Heart right ventricle (tissue), 16 donors: ENCODE measurements at regions not wholly inside any gene's neighbourhood (a gene's known extent, or its start where the extent isn't known, plus 50 kb on each side); places are given as distances from the start of the nearest gene placed in this dataset.

Experiments used
- ATAC-seq, 8 donors: fragments of 200-7000 bp; cut with Tn5 transposase; one replicate each; pipeline ENCODE4 v1.9.1; 2020; ENCODE audit warnings: mild to moderate bottlenecking in 8 of 8, moderate library complexity in 8 of 8, moderate number of reproducible peaks in 1 of 8
- DNase-seq, 2 donors: peaks; one replicate each; pipeline ENCODE4 v3.0.0-alpha.2; 2020
- H3K27ac ChIP-seq, 10 donors: fragments of 200-600 bp; sonication (generic) in 2 of 10; one replicate each; pipeline versions ENCODE4 v1.5.0 to v1.8.0; 2020 to 2022; ENCODE audit warnings: mild to moderate bottlenecking in 3 of 10
- H3K27me3 ChIP-seq, 7 donors: fragments of 200-600 bp; one replicate each; pipeline ENCODE4 v1.8.0; 2021 to 2022; ENCODE audit warnings: mild to moderate bottlenecking in 2 of 7
- H3K36me3 ChIP-seq, 9 donors: fragments of 200-600 bp; sonication (generic) in 1 of 9; one replicate each; pipeline versions ENCODE4 v1.5.0 to v1.8.0; 2020 to 2022; ENCODE audit warnings: mild to moderate bottlenecking in 2 of 9
- H3K4me1 ChIP-seq, 9 donors: fragments of 200-600 bp; sonication (generic) in 1 of 9; one replicate each; pipeline versions ENCODE4 v1.5.0 to v1.8.0; 2020 to 2022; ENCODE audit warnings: mild to moderate bottlenecking in 4 of 9
- H3K4me3 ChIP-seq, 10 donors: fragments of 200-600 bp; sonication (generic) in 2 of 10; one replicate each; pipeline versions ENCODE4 v1.5.0 to v1.8.0; 2020 to 2022; ENCODE audit warnings: mild to moderate bottlenecking in 7 of 10, moderate library complexity in 2 of 10
- H3K9me3 ChIP-seq, 11 donors: fragments of 200-600 bp in 10 of 11; sonication (generic) in 2 of 11; one replicate each; pipeline versions ENCODE4 v1.5.0 to v1.8.0; 2013 to 2022; ENCODE audit warnings: mild to moderate bottlenecking in 2 of 11, control low read depth in 1 of 11, moderate library complexity in 1 of 11
- WGBS, 2 donors: extraction: QIAGEN DNeasy Blood & Tissue Kit; methylation state at CpG; one replicate each; pipeline ENCODE4 v1.1.7; 2013; ENCODE audit warnings: inconsistent platforms in 1 of 2; 5-methylcytosine and 5-hydroxymethylcytosine counted together
- intact Hi-C, 10 donors: fragments of 100-400 bp; cut with DNase I; formaldehyde crosslinking; loops; one replicate each; pipeline versions ENCODE4 v1.11.1 to v1.14.2; 2022
- TF ChIP-seq, protein P1 (sequence below), 9 donors: fragments of 200-600 bp; sonication (generic) in 2 of 9; IDR thresholded peaks; one replicate each; pipeline versions ENCODE4 v1.5.0 to v1.8.0; 2021 to 2022; ENCODE audit warnings: antibody characterized with exemption in 9 of 9, mild to moderate bottlenecking in 5 of 9, moderate library complexity in 1 of 9
- donor health status: Arrhythmogenic right ventricular cardiomyopathy.
- donor health status: ischemic (EF 13 %, LVEDD 7.1; RV severe dilation, severe dysfunction).
- donor health status: healthy with polysubstance abuse.
- donor health status: DM: no; HTN: yes; CAD: no.
- donor health status: DM: no; HTN: no; CAD: no.
- donor health status: ischemic (EF 25% LVEDD 6.9; RV normal size, moderate dysfunction).
- donor health status: ischemic (EF 25% LVEDD 5.7; RV mildly dilated, moderate dysfunction).
- donor health status: healthy.
- donor health status: DM: yes; HTN: yes; CAD: no.
- donor health status: Ischemic cardiomyopathy.
- donor health status: ischemic (EF 35%, LVEDD 5.7; RV mildly dilated, moderate dysfunction).
- donor health status: nonischemic (EF 11% LVEDD 7.7; RV severe dilation, severe dysfunction).
- donor health status: DM: yes; HTN: yes; CAD: no.
- donor health status: PGD.
- donor health status: ischemic (EF 29% LVEDD 5.4; RV normal size, mild dysfunction).
- donor health status: nonischemic (EF 23%, LVEDD 6.1; RV moderate dilation, normal function).

DNA sequence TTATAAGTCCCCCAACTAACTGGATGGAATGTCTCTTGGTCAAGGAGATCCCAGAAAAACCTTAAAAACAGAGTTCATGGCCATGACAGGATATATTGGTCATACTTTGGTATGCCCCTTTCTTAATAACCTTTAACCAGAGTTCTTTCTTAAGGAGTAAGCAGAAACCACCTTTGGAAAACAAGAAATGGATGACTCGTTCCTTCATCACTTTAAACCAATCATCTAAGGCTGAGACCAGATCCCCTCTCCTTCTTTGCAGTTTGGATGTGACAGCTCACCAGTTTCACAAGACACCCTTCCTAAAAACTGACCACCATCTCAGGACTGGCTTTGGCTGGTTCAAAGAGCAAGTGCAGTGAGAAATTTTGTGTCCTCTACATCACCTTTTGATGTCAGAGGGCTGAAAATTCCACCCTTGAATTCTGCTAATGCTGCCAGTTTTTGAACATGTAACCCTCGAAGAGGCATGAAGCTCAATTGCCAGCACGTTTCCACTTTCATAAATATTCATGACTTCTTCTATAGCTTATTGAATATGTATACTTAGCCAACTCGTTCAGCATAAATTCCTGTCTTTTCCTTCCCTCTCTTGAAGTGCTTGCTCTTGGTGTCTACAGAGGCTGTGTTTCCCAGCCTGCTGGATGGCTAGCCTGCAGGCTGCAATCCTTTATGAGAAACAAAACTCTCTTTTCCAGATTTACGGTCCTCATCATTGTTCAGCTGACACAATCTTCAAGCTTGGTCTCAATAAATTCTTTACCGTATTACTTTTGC lies 1323.5 kb upstream of the TMEFF2 start:
- WGBS, 2 donors, result 68 to 77% methylated on average over 6 of the region's 6 CpGs

DNA sequence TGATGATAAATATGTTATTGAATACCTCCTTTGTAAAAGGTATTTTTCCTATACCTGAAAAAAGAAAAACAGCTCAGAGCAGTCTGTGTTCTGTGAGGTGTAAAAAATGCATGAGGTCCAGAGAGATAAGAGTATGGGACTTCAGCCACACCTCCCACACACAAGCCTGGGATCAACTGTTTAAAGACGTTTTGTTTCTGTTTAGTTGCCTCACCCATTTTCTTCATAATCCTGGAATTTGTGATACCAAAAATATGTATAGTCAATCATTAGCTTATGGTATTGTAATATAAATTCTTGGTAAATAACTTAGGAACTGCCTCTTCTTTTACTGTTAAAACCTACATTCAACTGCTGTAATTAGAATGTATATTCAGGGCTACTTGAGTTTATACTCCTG lies 1322.9 kb upstream of the TMEFF2 start:
- H3K4me3 ChIP-seq, result no peak overlapping the region
- no peaks in the 10 kb centered on the region for H3K36me3 ChIP-seq
- 46 to 59% methylated on average over 1 of the region's 1 CpG for WGBS, 2 donors
- no peak for ATAC-seq
- TF ChIP-seq, protein P1, sequence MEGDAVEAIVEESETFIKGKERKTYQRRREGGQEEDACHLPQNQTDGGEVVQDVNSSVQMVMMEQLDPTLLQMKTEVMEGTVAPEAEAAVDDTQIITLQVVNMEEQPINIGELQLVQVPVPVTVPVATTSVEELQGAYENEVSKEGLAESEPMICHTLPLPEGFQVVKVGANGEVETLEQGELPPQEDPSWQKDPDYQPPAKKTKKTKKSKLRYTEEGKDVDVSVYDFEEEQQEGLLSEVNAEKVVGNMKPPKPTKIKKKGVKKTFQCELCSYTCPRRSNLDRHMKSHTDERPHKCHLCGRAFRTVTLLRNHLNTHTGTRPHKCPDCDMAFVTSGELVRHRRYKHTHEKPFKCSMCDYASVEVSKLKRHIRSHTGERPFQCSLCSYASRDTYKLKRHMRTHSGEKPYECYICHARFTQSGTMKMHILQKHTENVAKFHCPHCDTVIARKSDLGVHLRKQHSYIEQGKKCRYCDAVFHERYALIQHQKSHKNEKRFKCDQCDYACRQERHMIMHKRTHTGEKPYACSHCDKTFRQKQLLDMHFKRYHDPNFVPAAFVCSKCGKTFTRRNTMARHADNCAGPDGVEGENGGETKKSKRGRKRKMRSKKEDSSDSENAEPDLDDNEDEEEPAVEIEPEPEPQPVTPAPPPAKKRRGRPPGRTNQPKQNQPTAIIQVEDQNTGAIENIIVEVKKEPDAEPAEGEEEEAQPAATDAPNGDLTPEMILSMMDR (IDR thresholded peaks at IDR 0.05), result no peak
- DNase-seq, result no peak
- H3K4me1 ChIP-seq, result no peaks in the 10 kb centered on the region
- peaks cover 0 to 5% (median 0%) of the 10 kb centered on the region in 11 donors for H3K9me3 ChIP-seq
- H3K27ac ChIP-seq, result no peak overlapping the region
- intact Hi-C loops, result no loop called here
- H3K27me3 ChIP-seq, result no peaks in the 10 kb centered on the region

More for the DNA sequence above, 1323.5 kb upstream of the TMEFF2 start:
- H3K4me1 ChIP-seq, result no peaks in the 10 kb centered on the region
- H3K9me3 ChIP-seq, result peaks cover 0 to 5% (median 0%) of the 10 kb centered on the region in 11 donors
- intact Hi-C loops, result no loop called here
- H3K27ac ChIP-seq, result no peak overlapping the region
- ATAC-seq, result no peak
- no peak for DNase-seq
- no peaks in the 10 kb centered on the region for H3K27me3 ChIP-seq
- TF ChIP-seq, protein P1 (IDR thresholded peaks at IDR 0.05), result no peak
- no peaks in the 10 kb centered on the region for H3K36me3 ChIP-seq
- H3K4me3 ChIP-seq, result no peak overlapping the region

DNA sequence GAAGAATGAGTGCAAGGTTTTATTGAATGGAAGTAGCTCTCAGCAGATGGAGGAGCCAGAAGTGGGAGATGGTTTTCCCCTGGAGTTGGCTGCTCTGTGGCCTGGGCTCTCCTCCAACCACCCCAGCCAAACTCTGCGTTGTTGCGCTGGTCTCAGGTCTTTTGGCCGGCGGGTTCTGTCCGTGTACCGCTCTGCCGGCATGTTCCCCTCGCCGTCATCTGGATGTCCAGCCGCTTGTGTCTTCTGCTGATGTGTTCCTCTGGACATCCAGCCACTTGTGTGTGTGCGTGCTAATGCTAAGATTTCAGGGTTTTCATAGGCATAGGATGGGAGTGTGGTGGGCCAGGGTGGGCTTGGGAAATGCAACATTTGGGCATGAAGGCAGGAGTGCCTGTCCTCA lies 1311.3 kb upstream of the TMEFF2 start:
- H3K27ac ChIP-seq, result no peak overlapping the region
- no peaks in the 10 kb centered on the region for H3K27me3 ChIP-seq
- TF ChIP-seq, protein P1 (IDR thresholded peaks at IDR 0.05), result no peak
- no peaks in the 10 kb centered on the region for H3K9me3 ChIP-seq
- intact Hi-C loops, result no loop called here
- no peaks in the 10 kb centered on the region for H3K36me3 ChIP-seq
- ATAC-seq (no peak), DNase-seq (no peak)
- 95 to 96% methylated on average over 11 of the region's 11 CpGs for WGBS, 2 donors
- H3K4me3 ChIP-seq, result no peak overlapping the region
- no peaks in the 10 kb centered on the region for H3K4me1 ChIP-seq

DNA sequence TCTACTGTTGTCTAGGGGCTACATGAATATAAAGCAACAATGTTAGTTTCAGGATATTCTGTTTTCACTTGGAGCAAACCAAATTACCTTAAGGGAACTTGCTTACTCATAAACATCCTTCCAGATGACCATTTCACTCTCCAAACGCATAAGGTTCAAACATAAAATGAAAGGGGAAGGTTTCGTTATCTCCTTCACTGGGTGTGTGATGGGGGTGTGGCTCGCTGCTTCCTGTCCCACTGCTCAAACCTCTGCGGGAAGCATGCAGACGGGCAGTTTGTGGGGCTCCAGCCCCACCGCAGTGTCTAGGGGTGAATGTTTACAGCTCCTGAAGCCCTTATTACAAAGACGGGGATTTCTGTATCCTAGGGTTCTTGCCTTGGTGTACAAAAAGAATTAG lies 1310.9 kb upstream of the TMEFF2 start:
- no peak overlapping the region for H3K4me3 ChIP-seq
- intact Hi-C loops, result no loop called here
- TF ChIP-seq, protein P1 (IDR thresholded peaks at IDR 0.05), result no peak
- 73 to 75% methylated on average over 7 of the region's 7 CpGs for WGBS, 2 donors
- no peaks in the 10 kb centered on the region for H3K4me1 ChIP-seq
- no peak overlapping the region for H3K27ac ChIP-seq
- ATAC-seq (no peak), DNase-seq (no peak)
- no peaks in the 10 kb centered on the region for H3K27me3 ChIP-seq
- H3K36me3 ChIP-seq, result no peaks in the 10 kb centered on the region
- no peaks in the 10 kb centered on the region for H3K9me3 ChIP-seq
